GM12878 (cell line): ENCODE measurements at regions not wholly inside any gene's neighbourhood (a gene's known extent, or its start where the extent isn't known, plus 50 kb on each side); places are given as distances from the start of the nearest gene placed in this dataset.

Source experiments
- ATAC-seq: fragments of 200-7000 bp; cut with Tn5 transposase; 3 replicates; pipeline ENCODE4 v1.9.1; 2020; ENCODE audit warnings: mild to moderate bottlenecking, moderate library complexity
- BruUV-seq: library from RNA; stranded (reverse); fragments of 400-500 nt; replicated peaks from 2 replicates; lab custom pipeline; 2021; lab: Mats Ljungman, UMichigan
- CTCF ChIA-PET: fragments of 300-600 bp; sonication (Branson Sonifier 250); formaldehyde crosslinking; extraction: SDS; loops from one replicate; lab custom pipeline; 2021; ENCODE audit warnings: inconsistent platforms; lab: Yijun Ruan, JAX
- POLR2A ChIA-PET: fragments of 350-600 bp; formaldehyde crosslinking; extraction: SDS; loops from one replicate; lab custom pipeline; 2021; ENCODE audit warnings: inconsistent platforms; lab: Charles Lee
- RAD21 ChIA-PET: fragments of 300-600 bp; sonication (Branson Sonifier 250); formaldehyde crosslinking; loops from one replicate; lab custom pipeline; 2023; ENCODE audit warnings: antibody characterized with exemption; ENCODE audit not compliant: unreplicated experiment; lab: Charles Lee
- SMC1A ChIA-PET: fragments of 300-600 bp; sonication (Branson Sonifier 250); formaldehyde crosslinking; loops from one replicate; lab custom pipeline; 2023; ENCODE audit not compliant: unreplicated experiment, uncharacterized antibody; lab: Charles Lee
- DNase-seq: peaks from one replicate; pipeline ENCODE4 v3.0.0-alpha.2; 2011; ENCODE audit warnings: low read depth, low spot score
- FAIRE-seq: peaks from 3 replicates; lab custom pipeline; 2011; peaks lifted over from hg19 to GRCh38; lab: Jason Lieb, UNC
- H2AFZ ChIP-seq: 2 replicates; pipeline ENCODE4 v1.6.0; 2011; ENCODE audit warnings: low read depth, low read length, control low read depth; ENCODE audit not compliant: control insufficient read depth
- H3K27ac ChIP-seq: 2 replicates; pipeline ENCODE4 v1.5.1; 2011; ENCODE audit warnings: control low read depth; ENCODE audit not compliant: control insufficient read depth, insufficient read depth
- H3K27me3 ChIP-seq, 2 experiments: replicated peaks in 1 of 2; 2 replicates each; pipeline versions ENCODE4 v1.6.0 to v1.6.1; 2011; ENCODE audit warnings: low read length in 1 of 2; ENCODE audit not compliant: control insufficient read depth in 2 of 2, insufficient read depth in 2 of 2
- H3K36me3 ChIP-seq, 2 experiments: 2 replicates each; pipeline ENCODE4 v1.5.1; 2011; ENCODE audit warnings: low read length in 1 of 2; ENCODE audit not compliant: control insufficient read depth in 2 of 2, insufficient read depth in 2 of 2
- H3K4me1 ChIP-seq: 2 replicates; pipeline ENCODE4 v1.6.1; 2011; ENCODE audit warnings: mild to moderate bottlenecking, low read length, moderate library complexity, mixed read lengths; ENCODE audit not compliant: control insufficient read depth, insufficient read depth
- H3K4me2 ChIP-seq: 2 replicates; pipeline ENCODE4 v1.6.0; 2011; ENCODE audit warnings: control low read depth; ENCODE audit not compliant: control insufficient read depth, insufficient read depth
- H3K4me3 ChIP-seq: fragments of 200-600 bp; sonication (generic); 2 replicates; pipeline ENCODE4 v1.5.1; 2016
- H3K79me2 ChIP-seq: 2 replicates; pipeline ENCODE4 v1.6.0; 2011; ENCODE audit warnings: low read length; ENCODE audit not compliant: control insufficient read depth, insufficient read depth
- H3K9ac ChIP-seq: 2 replicates; pipeline ENCODE4 v1.8.0; 2011; ENCODE audit warnings: low read length, control low read depth, mixed read lengths; ENCODE audit not compliant: control insufficient read depth, insufficient read depth
- H3K9me3 ChIP-seq: replicated peaks from 3 replicates; pipeline ENCODE4 v1.5.1; 2011; ENCODE audit warnings: mild to moderate bottlenecking, low read length; ENCODE audit not compliant: control insufficient read depth, insufficient read depth
- H4K20me1 ChIP-seq: 2 replicates; pipeline ENCODE4 v1.6.0; 2011; ENCODE audit not compliant: control insufficient read depth, insufficient read depth
- CBX3 ChIP-seq: fragments of 200-600 bp; sonication (generic); IDR thresholded peaks from 2 replicates; pipeline ENCODE4 v1.6.1; 2016; ENCODE audit warnings: low read depth, borderline replicate concordance
- CHD2 ChIP-seq: IDR thresholded peaks from 2 replicates; pipeline ENCODE4 v1.6.1; 2011; ENCODE audit warnings: low read depth, low read length, improper control_type of control experiment, borderline replicate concordance
- ETV6 ChIP-seq, 2 experiments: fragments of 450-650 bp in 1 of 2; IDR thresholded peaks in 1 of 2; conservative IDR thresholded peaks in 1 of 2; 2 replicates each; pipeline ENCODE4 v1.6.1; 2014; ENCODE audit warnings: antibody characterized with exemption in 1 of 2, borderline replicate concordance in 1 of 2, low read depth in 1 of 2, mild to moderate bottlenecking in 1 of 2, moderate library complexity in 1 of 2
- FOS ChIP-seq: IDR thresholded peaks from 3 replicates; pipeline ENCODE4 v1.6.1; 2011; ENCODE audit warnings: borderline replicate concordance; ENCODE audit not compliant: insufficient read length; ENCODE audit errors: extremely low read depth
- FOXM1 ChIP-seq: IDR thresholded peaks from 2 replicates; pipeline ENCODE4 v1.6.1; 2012; ENCODE audit warnings: low read depth, mild to moderate bottlenecking, inconsistent platforms, low read length, moderate library complexity
- GABPA ChIP-seq: IDR thresholded peaks from 2 replicates; pipeline ENCODE4 v1.6.1; 2014; ENCODE audit warnings: antibody characterized with exemption, low read depth, mild to moderate bottlenecking, inconsistent platforms
- HDGF ChIP-seq: fragments of 450-650 bp; IDR thresholded peaks from 2 replicates; pipeline ENCODE4 v1.6.1; 2016; ENCODE audit warnings: antibody characterized with exemption
- KDM1A ChIP-seq: fragments of 200-600 bp; sonication (generic); IDR thresholded peaks from 2 replicates; pipeline ENCODE4 v1.6.1; 2016; ENCODE audit warnings: borderline replicate concordance
- NFXL1 ChIP-seq: fragments of 450-650 bp; IDR thresholded peaks from 2 replicates; pipeline ENCODE4 v1.6.1; 2017; ENCODE audit warnings: antibody characterized with exemption, mild to moderate bottlenecking, borderline replicate concordance
- NFYB ChIP-seq: IDR thresholded peaks from 2 replicates; pipeline ENCODE4 v1.6.1; 2011; ENCODE audit warnings: low read depth, mild to moderate bottlenecking, low read length, improper control_type of control experiment, moderate library complexity; ENCODE audit not compliant: insufficient read depth
- TCF3 ChIP-seq: IDR thresholded peaks from 2 replicates; pipeline ENCODE4 v1.6.1; 2012; ENCODE audit warnings: low read depth, mild to moderate bottlenecking, low read length, borderline replicate concordance; ENCODE audit not compliant: insufficient read depth
- ZBED1 ChIP-seq: IDR thresholded peaks from 2 replicates; pipeline ENCODE4 v1.6.1; 2016; ENCODE audit warnings: borderline replicate concordance
- ZNF217 ChIP-seq: fragments of 450-650 bp; IDR thresholded peaks from 2 replicates; pipeline ENCODE4 v1.6.1; 2017; ENCODE audit warnings: antibody characterized with exemption, mild to moderate bottlenecking
- ZNF384 ChIP-seq: IDR thresholded peaks from 2 replicates; pipeline ENCODE4 v1.6.1; 2012; ENCODE audit warnings: low read depth, mild to moderate bottlenecking, low read length, improper control_type of control experiment, borderline replicate concordance
- WGBS: methylation state at CpG from one replicate; pipeline ENCODE4 v1.1.6; 2016; ENCODE audit warnings: low lambda C conversion rate; ENCODE audit not compliant: insufficient replicate concordance, insufficient coverage; ENCODE audit errors: missing lambda C conversion rate; 5-methylcytosine and 5-hydroxymethylcytosine counted together
- in situ Hi-C: fragments of 300-500 bp; cut with MboI; formaldehyde crosslinking; loops from 9 replicates; pipeline ENCODE4 v1.14.3; 2018; ENCODE audit warnings: mixed read lengths
- intact Hi-C: fragments of 100-400 bp; cut with micrococcal nuclease; formaldehyde crosslinking; loops from one replicate; pipeline ENCODE4 v1.14.2; 2022; ENCODE audit not compliant: unreplicated experiment
- TF ChIP-seq, protein P1 (sequence below): fragments of 450-650 bp; IDR thresholded peaks from 2 replicates; pipeline ENCODE4 v1.6.1; 2017; ENCODE audit warnings: mild to moderate bottlenecking, moderate library complexity
- TF ChIP-seq, protein P2 (sequence below): IDR thresholded peaks from 2 replicates; pipeline ENCODE4 v1.6.1; 2011; ENCODE audit warnings: borderline replicate concordance, low read depth, mild to moderate bottlenecking, moderate library complexity, low read length; ENCODE audit not compliant: insufficient read depth, poor library complexity, severe bottlenecking

DNA sequence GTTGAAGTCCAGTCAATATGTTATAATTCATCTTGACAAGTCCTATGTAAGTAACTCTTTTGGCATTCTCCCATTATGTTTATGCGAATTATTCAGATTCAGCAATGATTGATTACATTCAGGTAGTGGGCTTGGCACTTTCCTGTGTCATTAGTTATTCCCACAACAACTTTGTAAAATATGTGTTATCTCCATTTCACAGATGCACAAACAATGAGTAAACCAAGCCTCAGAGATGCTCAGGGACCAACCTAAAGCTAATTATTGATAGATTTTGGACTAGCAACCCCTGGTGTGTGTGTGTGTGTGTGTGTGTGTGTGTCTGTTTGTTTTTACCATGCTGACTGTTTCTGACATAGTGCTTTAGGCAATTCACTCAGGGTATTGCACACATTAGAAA, 371.1 kb upstream of the C1orf87 start:
- in situ Hi-C loops, result no loop called here
- Histone ChIP-seq H2AFZ (no peak overlapping the region), H3K79me2 (no peaks in the 10 kb centered on the region), H3K9ac (no peak overlapping the region), H3K36me3 (no peaks in the 10 kb centered on the region), H3K9me3 (no peaks in the 10 kb centered on the region), H3K4me1 (no peaks in the 10 kb centered on the region), H3K4me3 (no peak overlapping the region), H3K4me2 (no peak overlapping the region), H3K27me3 (no peaks in the 10 kb centered on the region), H4K20me1 (no peaks in the 10 kb centered on the region), H3K27ac (no peak overlapping the region)
- BruUV-seq, result no TSS peak
- no peak for ATAC-seq
- WGBS, result 0% methylated on average over 1 of the region's 1 CpG
- no peak for DNase-seq
- POLR2A ChIA-PET, result no interaction called here
- TF ChIP-seq TCF3, result no peak
- TF ChIP-seq NFYB, result no peak
- TF ChIP-seq KDM1A, result no peak
- TF ChIP-seq, protein P1, sequence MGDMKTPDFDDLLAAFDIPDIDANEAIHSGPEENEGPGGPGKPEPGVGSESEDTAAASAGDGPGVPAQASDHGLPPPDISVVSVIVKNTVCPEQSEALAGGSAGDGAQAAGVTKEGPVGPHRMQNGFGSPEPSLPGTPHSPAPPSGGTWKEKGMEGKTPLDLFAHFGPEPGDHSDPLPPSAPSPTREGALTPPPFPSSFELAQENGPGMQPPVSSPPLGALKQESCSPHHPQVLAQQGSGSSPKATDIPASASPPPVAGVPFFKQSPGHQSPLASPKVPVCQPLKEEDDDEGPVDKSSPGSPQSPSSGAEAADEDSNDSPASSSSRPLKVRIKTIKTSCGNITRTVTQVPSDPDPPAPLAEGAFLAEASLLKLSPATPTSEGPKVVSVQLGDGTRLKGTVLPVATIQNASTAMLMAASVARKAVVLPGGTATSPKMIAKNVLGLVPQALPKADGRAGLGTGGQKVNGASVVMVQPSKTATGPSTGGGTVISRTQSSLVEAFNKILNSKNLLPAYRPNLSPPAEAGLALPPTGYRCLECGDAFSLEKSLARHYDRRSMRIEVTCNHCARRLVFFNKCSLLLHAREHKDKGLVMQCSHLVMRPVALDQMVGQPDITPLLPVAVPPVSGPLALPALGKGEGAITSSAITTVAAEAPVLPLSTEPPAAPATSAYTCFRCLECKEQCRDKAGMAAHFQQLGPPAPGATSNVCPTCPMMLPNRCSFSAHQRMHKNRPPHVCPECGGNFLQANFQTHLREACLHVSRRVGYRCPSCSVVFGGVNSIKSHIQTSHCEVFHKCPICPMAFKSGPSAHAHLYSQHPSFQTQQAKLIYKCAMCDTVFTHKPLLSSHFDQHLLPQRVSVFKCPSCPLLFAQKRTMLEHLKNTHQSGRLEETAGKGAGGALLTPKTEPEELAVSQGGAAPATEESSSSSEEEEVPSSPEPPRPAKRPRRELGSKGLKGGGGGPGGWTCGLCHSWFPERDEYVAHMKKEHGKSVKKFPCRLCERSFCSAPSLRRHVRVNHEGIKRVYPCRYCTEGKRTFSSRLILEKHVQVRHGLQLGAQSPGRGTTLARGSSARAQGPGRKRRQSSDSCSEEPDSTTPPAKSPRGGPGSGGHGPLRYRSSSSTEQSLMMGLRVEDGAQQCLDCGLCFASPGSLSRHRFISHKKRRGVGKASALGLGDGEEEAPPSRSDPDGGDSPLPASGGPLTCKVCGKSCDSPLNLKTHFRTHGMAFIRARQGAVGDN, result no peak
- TF ChIP-seq, protein P2, sequence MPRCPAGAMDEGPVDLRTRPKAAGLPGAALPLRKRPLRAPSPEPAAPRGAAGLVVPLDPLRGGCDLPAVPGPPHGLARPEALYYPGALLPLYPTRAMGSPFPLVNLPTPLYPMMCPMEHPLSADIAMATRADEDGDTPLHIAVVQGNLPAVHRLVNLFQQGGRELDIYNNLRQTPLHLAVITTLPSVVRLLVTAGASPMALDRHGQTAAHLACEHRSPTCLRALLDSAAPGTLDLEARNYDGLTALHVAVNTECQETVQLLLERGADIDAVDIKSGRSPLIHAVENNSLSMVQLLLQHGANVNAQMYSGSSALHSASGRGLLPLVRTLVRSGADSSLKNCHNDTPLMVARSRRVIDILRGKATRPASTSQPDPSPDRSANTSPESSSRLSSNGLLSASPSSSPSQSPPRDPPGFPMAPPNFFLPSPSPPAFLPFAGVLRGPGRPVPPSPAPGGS, result no peak
- no peak for TF ChIP-seq ETV6 (conservative IDR thresholded peaks at IDR 0.05 in 1 of 2, IDR thresholded peaks at IDR 0.05 in 1 of 2; ENCODE audit: borderline replicate concordance in 1 of 2, low read depth in 1 of 2)
- no peak for TF ChIP-seq ZNF217
- no peak for TF ChIP-seq FOS
- no peak for TF ChIP-seq HDGF
- TF ChIP-seq ZNF384, result no peak
- TF ChIP-seq ZBED1, result no peak
- no peak for TF ChIP-seq CHD2
- TF ChIP-seq CBX3, result no peak
- TF ChIP-seq NFXL1, result no peak
- TF ChIP-seq FOXM1, result no peak
- no peak for TF ChIP-seq GABPA
- RAD21 ChIA-PET, result no interaction called here
- SMC1A ChIA-PET, result interaction anchor here (1.8 kb wide), 1 partner anchor 8 kb away, joined by 4 read pairs; no protein-coding TSS in a partner anchor
- FAIRE-seq, result peak; percentile 59
- CTCF ChIA-PET, result no interaction called here
- intact Hi-C loops, result no loop called here
